BJ (cell line): ENCODE measurements at regions not wholly inside any gene's neighbourhood (a gene's known extent, or its start where the extent isn't known, plus 50 kb on each side); places are given as distances from the start of the nearest gene placed in this dataset.
"Not testable (repeated sequence)": the region's sequence is repeated elsewhere in the genome, so short reads cannot be mapped to it uniquely, and the experiment has no call there.

ENCODE experiments used
- CTCF ChIA-PET: fragments of 350-600 bp; formaldehyde crosslinking; extraction: SDS; loops from one replicate; lab custom pipeline; 2021; ENCODE audit warnings: antibody characterized with exemption, inconsistent platforms; lab: Yijun Ruan, JAX
- POLR2A ChIA-PET: fragments of 300-600 bp; sonication (Branson Sonifier 250); formaldehyde crosslinking; extraction: SDS; loops from one replicate; lab custom pipeline; 2021; ENCODE audit warnings: antibody characterized with exemption; lab: Charles Lee
- DNase-seq: peaks from one replicate; pipeline ENCODE4 v3.0.0-alpha.2; 2011; ENCODE audit warnings: low read depth
- H3K27me3 ChIP-seq: 2 replicates; pipeline ENCODE4 v1.6.0; 2011; ENCODE audit warnings: low read length; ENCODE audit not compliant: control insufficient read depth, insufficient read depth
- H3K36me3 ChIP-seq: 2 replicates; pipeline ENCODE4 v1.5.1; 2011; ENCODE audit warnings: low read length; ENCODE audit not compliant: control insufficient read depth, insufficient read depth
- H3K4me3 ChIP-seq: 2 replicates; pipeline ENCODE4 v1.5.1; 2011; ENCODE audit warnings: low read depth, mild to moderate bottlenecking, control low read depth, low read length
- TF ChIP-seq, protein P1 (sequence below): IDR thresholded peaks from 2 replicates; pipeline ENCODE4 v1.5.1; 2011; ENCODE audit warnings: low read depth, mild to moderate bottlenecking, control low read depth, inconsistent platforms, low read length, moderate library complexity; ENCODE audit not compliant: insufficient read depth

DNA sequence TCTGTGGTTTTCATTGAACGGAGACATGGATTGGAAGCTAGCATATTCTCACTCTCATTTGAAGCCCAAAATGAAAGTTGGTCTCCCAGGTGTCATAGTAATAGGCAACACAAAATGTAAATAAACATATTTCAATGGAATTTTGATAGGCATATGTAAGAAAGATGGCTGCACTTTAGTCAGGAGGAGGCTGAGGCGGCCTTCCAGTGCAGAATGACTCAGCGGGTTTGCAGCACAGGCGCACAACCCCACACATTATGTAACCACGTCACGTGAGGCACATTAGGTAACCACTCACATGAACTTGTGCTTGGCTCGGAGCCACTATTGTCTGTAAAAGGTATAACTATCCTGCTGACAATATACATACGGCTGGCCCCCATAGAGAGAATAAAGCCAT, 381.7 kb downstream of the GPAT3 start:
- CTCF ChIA-PET, result interaction anchor here (1.0 kb wide), 1 partner anchor 52 kb away, joined by 3 read pairs; no protein-coding TSS in a partner anchor
- TF ChIP-seq, protein P1, sequence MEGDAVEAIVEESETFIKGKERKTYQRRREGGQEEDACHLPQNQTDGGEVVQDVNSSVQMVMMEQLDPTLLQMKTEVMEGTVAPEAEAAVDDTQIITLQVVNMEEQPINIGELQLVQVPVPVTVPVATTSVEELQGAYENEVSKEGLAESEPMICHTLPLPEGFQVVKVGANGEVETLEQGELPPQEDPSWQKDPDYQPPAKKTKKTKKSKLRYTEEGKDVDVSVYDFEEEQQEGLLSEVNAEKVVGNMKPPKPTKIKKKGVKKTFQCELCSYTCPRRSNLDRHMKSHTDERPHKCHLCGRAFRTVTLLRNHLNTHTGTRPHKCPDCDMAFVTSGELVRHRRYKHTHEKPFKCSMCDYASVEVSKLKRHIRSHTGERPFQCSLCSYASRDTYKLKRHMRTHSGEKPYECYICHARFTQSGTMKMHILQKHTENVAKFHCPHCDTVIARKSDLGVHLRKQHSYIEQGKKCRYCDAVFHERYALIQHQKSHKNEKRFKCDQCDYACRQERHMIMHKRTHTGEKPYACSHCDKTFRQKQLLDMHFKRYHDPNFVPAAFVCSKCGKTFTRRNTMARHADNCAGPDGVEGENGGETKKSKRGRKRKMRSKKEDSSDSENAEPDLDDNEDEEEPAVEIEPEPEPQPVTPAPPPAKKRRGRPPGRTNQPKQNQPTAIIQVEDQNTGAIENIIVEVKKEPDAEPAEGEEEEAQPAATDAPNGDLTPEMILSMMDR, result no peak

GRCh38 chr4:83910693-83911092, 374.8 kb downstream of the GPAT3 start:
- CTCF ChIA-PET, result no interaction called here
- TF ChIP-seq, protein P1, result no peak
- no peak overlapping the region for H3K4me3 ChIP-seq

More for the DNA sequence above, 381.7 kb downstream of the GPAT3 start:
- H3K27me3 ChIP-seq, result no peaks in the 10 kb centered on the region
- H3K4me3 ChIP-seq, result no peak overlapping the region
- POLR2A ChIA-PET, result no interaction called here
- no peaks in the 10 kb centered on the region for H3K36me3 ChIP-seq
- no peak for DNase-seq

GRCh38 chr4:83906561-83906960, 370.7 kb downstream of the GPAT3 start:
- ChIA-PET POLR2A (no interaction called here), CTCF (no interaction called here)
- TF ChIP-seq, protein P1, result no peak
- Histone ChIP-seq H3K36me3 (no peaks in the 10 kb centered on the region), H3K27me3 (no peaks in the 10 kb centered on the region), H3K4me3 (no peak overlapping the region)
- DNase-seq, result no peak

More at GRCh38 chr4:83910693-83911092, 374.8 kb downstream of the GPAT3 start:
- POLR2A ChIA-PET, result no interaction called here
- H3K27me3 ChIP-seq, result no peaks in the 10 kb centered on the region
- no peak for DNase-seq
- no peaks in the 10 kb centered on the region for H3K36me3 ChIP-seq

GRCh38 chr4:83905952-83906351, 370.0 kb downstream of the GPAT3 start:
- CTCF ChIA-PET, result no interaction called here
- no peaks in the 10 kb centered on the region for H3K27me3 ChIP-seq
- no peak overlapping the region for H3K4me3 ChIP-seq
- H3K36me3 ChIP-seq, result no peaks in the 10 kb centered on the region
- DNase-seq, result no peak
- POLR2A ChIA-PET, result no interaction called here
- TF ChIP-seq, protein P1, result peak; percentile 13; the same call in 1 of the 2 replicates

- H3K36me3 ChIP-seq, DNase-seq, CTCF ChIA-PET, H3K4me3 ChIP-seq, POLR2A ChIA-PET, H3K27me3 ChIP-seq: not testable (repeated sequence)
These were observed 367.8 kb downstream of the GPAT3 start for GRCh38 chr4:83903740-83904139.

DNA sequence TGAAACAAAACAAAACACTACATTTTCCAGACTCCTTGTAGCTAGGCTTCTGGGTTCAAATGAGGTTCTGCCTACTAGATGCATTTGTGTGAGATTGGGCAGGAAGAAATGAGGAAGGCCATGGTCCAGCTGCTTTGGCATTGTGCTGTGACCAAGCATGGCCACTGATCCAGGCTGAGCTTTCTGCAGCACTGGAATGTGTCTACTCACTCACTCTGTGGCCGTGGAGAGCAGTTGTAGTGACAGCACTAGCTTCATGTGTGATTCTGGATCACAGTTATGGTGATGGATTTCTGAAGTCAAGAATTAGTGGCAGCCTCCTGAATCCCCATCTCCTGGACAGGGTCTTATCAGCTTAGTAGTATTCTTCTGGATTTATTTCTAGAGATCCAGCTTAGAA, 358.9 kb downstream of the GPAT3 start:
- DNase-seq, result no peak

More for the DNA sequence above, 358.9 kb downstream of the GPAT3 start:
- ChIA-PET POLR2A (no interaction called here), CTCF (no interaction called here)
- no peak overlapping the region for H3K4me3 ChIP-seq
- TF ChIP-seq, protein P1, result no peak
- H3K36me3 ChIP-seq, result no peaks in the 10 kb centered on the region
- no peaks in the 10 kb centered on the region for H3K27me3 ChIP-seq
